Thyroid gland (tissue), 4 donors: ENCODE measurements at regions not wholly inside any gene's neighbourhood (a gene's known extent, or its start where the extent isn't known, plus 50 kb on each side); places are given as distances from the start of the nearest gene placed in this dataset.

Source experiments
- DNase-seq, 2 donors: peaks; one replicate each; pipeline ENCODE4 v3.0.0-alpha.2; 2019
- H3K27ac ChIP-seq, 3 donors: fragments of 200-600 bp; sonication (generic); 1 replicate in 2 of 3; 2 replicates in 1 of 3; pipeline ENCODE4 v1.5.1; 2016 to 2019; ENCODE audit warnings: mild to moderate bottlenecking in 1 of 3, moderate library complexity in 1 of 3
- H3K27me3 ChIP-seq: fragments of 200-600 bp; sonication (generic); one replicate; pipeline ENCODE4 v1.5.1; 2019
- H3K36me3 ChIP-seq, 2 donors: fragments of 200-600 bp; sonication (generic); one replicate each; pipeline ENCODE4 v1.5.1; 2016 to 2019
- H3K4me1 ChIP-seq, 2 donors: fragments of 200-600 bp; sonication (generic); one replicate each; pipeline ENCODE4 v1.5.1; 2017 to 2019
- H3K4me3 ChIP-seq, 3 donors: fragments of 200-600 bp; sonication (generic); replicated peaks in 1 of 3; 1 replicate in 2 of 3; 2 replicates in 1 of 3; pipeline ENCODE4 v1.5.1; 2016; ENCODE audit warnings: mild to moderate bottlenecking in 1 of 3
- H3K9me3 ChIP-seq: fragments of 200-600 bp; sonication (generic); one replicate; pipeline ENCODE4 v1.5.1; 2017
- POLR2A ChIP-seq, 2 donors: fragments of 450-650 bp; IDR thresholded peaks; one replicate each; pipeline ENCODE4 v1.6.1; 2017; ENCODE audit warnings: antibody characterized with exemption in 2 of 2, mild to moderate bottlenecking in 2 of 2, moderate library complexity in 1 of 2
- WGBS, 2 donors: methylation state at CpG; one replicate each; pipeline ENCODE4 v1.1.5; 2017; 5-methylcytosine and 5-hydroxymethylcytosine counted together
- intact Hi-C: fragments of 100-400 bp; cut with DNase I; formaldehyde crosslinking; loops from one replicate; pipeline ENCODE4 v1.15.1; 2023
- TF ChIP-seq, protein P1 (sequence below), 6 experiments: fragments of 200-600 bp in 3 of 6; fragments of 450-650 bp in 3 of 6; sonication (generic) in 3 of 6; IDR thresholded peaks; one replicate each; pipeline ENCODE4 v1.5.1; 2016 to 2019; ENCODE audit warnings: antibody characterized with exemption in 6 of 6, mild to moderate bottlenecking in 2 of 6, inconsistent platforms in 1 of 6, moderate library complexity in 1 of 6

DNA sequence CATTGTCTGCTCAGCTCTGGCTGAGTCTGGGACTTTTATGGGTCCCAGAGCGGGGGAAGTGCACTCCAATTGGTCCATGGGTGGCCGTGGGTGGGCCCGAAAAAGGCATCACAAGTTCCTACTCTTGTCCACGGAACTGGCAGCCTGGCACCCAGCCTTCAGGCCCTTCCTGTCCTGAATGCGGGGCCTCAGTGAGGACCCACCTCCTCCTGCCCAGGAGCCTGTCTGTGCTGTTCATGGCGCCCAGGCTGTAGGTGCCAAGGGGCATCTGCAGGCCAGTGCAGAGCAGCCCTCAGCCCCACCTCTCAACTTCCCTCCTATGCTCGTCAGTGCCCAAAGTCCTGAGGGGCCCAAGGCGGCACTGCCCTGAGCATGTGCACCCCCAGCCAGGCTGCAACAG, 411.7 kb upstream of the KIRREL3 start:
- no peaks in the 10 kb centered on the region for H3K27me3 ChIP-seq
- H3K4me1 ChIP-seq, result no peaks in the 10 kb centered on the region
- WGBS, 2 donors, result 94 to 100% methylated on average over 7 to 8 of the region's 8 CpGs

DNA sequence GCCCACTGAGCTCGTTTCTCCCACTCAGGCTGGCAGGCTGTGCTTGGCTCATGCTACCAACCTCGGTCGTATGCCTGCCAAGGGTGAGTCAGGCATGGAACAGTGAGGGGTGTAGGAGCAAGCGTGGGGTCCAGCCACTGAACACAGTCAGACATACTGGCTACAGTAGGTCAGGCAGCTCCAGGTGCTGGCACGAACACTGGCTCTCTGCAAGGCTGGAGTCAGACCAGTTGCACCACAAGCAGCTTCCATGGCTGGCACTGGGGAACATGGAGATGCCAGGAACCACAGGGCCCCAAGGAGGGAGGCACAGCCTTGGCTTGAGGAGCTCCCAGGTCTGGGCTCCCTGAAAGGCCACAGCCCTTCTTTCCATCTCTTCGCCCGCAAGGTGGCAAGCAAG, 410.7 kb upstream of the KIRREL3 start:
- intact Hi-C loops, result no loop called here
- H3K27ac ChIP-seq, result no peak overlapping the region
- no peaks in the 10 kb centered on the region for H3K4me1 ChIP-seq
- H3K9me3 ChIP-seq, result no peaks in the 10 kb centered on the region
- WGBS, 2 donors, result 76 to 80% methylated on average over 6 to 7 of the region's 7 CpGs
- H3K27me3 ChIP-seq, result no peaks in the 10 kb centered on the region
- DNase-seq, result no peak
- no peaks in the 10 kb centered on the region for H3K36me3 ChIP-seq
- no peak overlapping the region for H3K4me3 ChIP-seq
- TF ChIP-seq POLR2A (IDR thresholded peaks at IDR 0.05), result no peak
- TF ChIP-seq, protein P1, sequence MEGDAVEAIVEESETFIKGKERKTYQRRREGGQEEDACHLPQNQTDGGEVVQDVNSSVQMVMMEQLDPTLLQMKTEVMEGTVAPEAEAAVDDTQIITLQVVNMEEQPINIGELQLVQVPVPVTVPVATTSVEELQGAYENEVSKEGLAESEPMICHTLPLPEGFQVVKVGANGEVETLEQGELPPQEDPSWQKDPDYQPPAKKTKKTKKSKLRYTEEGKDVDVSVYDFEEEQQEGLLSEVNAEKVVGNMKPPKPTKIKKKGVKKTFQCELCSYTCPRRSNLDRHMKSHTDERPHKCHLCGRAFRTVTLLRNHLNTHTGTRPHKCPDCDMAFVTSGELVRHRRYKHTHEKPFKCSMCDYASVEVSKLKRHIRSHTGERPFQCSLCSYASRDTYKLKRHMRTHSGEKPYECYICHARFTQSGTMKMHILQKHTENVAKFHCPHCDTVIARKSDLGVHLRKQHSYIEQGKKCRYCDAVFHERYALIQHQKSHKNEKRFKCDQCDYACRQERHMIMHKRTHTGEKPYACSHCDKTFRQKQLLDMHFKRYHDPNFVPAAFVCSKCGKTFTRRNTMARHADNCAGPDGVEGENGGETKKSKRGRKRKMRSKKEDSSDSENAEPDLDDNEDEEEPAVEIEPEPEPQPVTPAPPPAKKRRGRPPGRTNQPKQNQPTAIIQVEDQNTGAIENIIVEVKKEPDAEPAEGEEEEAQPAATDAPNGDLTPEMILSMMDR (IDR thresholded peaks at IDR 0.05), result no peak

More for the DNA sequence above, 411.7 kb upstream of the KIRREL3 start:
- no peak for DNase-seq
- H3K4me3 ChIP-seq, result no peak overlapping the region
- intact Hi-C loops, result no loop called here
- no peaks in the 10 kb centered on the region for H3K36me3 ChIP-seq
- TF ChIP-seq, protein P1 (IDR thresholded peaks at IDR 0.05), result no peak
- TF ChIP-seq POLR2A (IDR thresholded peaks at IDR 0.05), result no peak
- no peaks in the 10 kb centered on the region for H3K9me3 ChIP-seq
- no peak overlapping the region for H3K27ac ChIP-seq

GRCh38 chr11:127395034-127395433, 394.5 kb upstream of the KIRREL3 start:
- WGBS, 2 donors, result 87 to 94% methylated on average over 5 of the region's 5 CpGs
- no peaks in the 10 kb centered on the region for H3K27me3 ChIP-seq
- H3K36me3 ChIP-seq, result no peaks in the 10 kb centered on the region
- DNase-seq, result no peak
- TF ChIP-seq, protein P1 (IDR thresholded peaks at IDR 0.05), result no peak
- TF ChIP-seq POLR2A (IDR thresholded peaks at IDR 0.05), result no peak
- intact Hi-C loops, result no loop called here
- H3K4me3 ChIP-seq, result no peak overlapping the region
- no peak overlapping the region for H3K27ac ChIP-seq
- H3K9me3 ChIP-seq, result no peaks in the 10 kb centered on the region
- no peaks in the 10 kb centered on the region for H3K4me1 ChIP-seq

DNA sequence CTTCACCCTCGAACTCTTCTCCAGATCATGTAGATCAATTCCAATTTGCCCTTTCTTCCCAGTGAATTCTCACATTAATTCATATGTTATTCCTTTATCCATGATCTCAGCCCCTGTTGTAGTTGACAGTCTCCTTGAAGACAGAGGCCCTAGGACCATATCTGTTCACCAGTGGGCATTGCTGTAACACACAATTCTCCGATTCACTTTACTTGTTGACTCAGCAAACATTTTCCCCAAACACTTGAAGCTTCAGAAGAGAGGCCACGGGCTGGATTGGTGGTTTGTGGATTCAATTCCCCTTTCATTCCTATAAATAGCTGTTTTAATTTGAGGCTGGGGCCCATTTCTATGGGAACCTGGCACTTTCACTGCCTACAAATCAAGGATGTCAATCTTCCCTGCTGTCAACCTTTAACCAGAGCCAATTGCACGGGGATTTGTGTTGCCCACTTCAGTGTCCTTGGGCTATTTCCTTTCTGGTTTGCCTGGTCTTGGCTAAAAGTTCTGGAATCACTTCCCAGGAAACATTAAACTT, 393.0 kb upstream of the KIRREL3 start:
- DNase-seq, result no peak
- Histone ChIP-seq H3K27ac (no peak overlapping the region), H3K4me3 (no peak overlapping the region), H3K27me3 (no peaks in the 10 kb centered on the region), H3K4me1 (no peaks in the 10 kb centered on the region), H3K9me3 (no peaks in the 10 kb centered on the region), H3K36me3 (no peaks in the 10 kb centered on the region)
- intact Hi-C loops, result no loop called here
- WGBS, 2 donors, result 78 to 84% methylated on average over 4 of the region's 4 CpGs
- TF ChIP-seq POLR2A (IDR thresholded peaks at IDR 0.05), result no peak
- TF ChIP-seq, protein P1 (IDR thresholded peaks at IDR 0.05), result no peak

- WGBS, 2 donors, result 71 to 78% methylated on average over 2 of the region's 2 CpGs
- DNase-seq, result no peak
- TF ChIP-seq POLR2A (IDR thresholded peaks at IDR 0.05), result no peak
- TF ChIP-seq, protein P1 (IDR thresholded peaks at IDR 0.05), result no peak
Measured at GRCh38 chr11:127392575-127392974, 392.0 kb upstream of the KIRREL3 start.

More at GRCh38 chr11:127392575-127392974, 392.0 kb upstream of the KIRREL3 start:
- Histone ChIP-seq H3K36me3 (no peaks in the 10 kb centered on the region), H3K4me1 (no peaks in the 10 kb centered on the region), H3K9me3 (no peaks in the 10 kb centered on the region), H3K4me3 (no peak overlapping the region), H3K27ac (no peak overlapping the region), H3K27me3 (no peaks in the 10 kb centered on the region)
- intact Hi-C loops, result no loop called here
